ENCODE measurements at regions not wholly inside any gene's neighbourhood (a gene's known extent, or its start where the extent isn't known, plus 50 kb on each side); places are given as distances from the start of the nearest gene placed in this dataset.

DNA sequence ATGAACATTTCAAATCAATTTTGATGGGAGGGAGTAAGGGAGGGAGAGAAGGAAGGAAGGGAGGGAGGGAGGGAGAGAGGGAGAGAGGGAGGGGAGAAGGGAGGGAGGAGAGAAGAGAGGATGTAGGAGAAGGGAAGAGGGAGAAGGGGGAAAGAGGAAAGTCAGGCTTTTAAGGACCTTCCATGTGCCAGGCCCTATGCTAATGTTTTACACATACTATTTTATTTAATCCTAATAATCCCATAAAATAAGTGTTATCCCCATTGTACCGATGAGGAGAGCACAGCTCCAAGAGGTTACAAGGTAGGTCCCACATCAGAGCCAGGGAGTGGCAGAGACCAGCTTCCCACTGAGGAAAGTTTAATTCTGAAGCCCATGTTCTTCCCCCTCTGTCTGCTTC lies 341.9 kb downstream of the RAB28 start:
- no peak overlapping the region for H3K27ac ChIP-seq
- H3K27me3 ChIP-seq = no peaks in the 10 kb centered on the region
- H3K9ac ChIP-seq (ENCODE audit: low read depth in 2 of 2, low read length in 2 of 2) = no peak overlapping the region
- intact Hi-C loops (cut with DNase I) = no loop called here
- H3K4me1 ChIP-seq = no peaks in the 10 kb centered on the region
- DNase-seq = no peak
- H3K4me3 ChIP-seq = no peak overlapping the region
- TF ChIP-seq, protein P1, sequence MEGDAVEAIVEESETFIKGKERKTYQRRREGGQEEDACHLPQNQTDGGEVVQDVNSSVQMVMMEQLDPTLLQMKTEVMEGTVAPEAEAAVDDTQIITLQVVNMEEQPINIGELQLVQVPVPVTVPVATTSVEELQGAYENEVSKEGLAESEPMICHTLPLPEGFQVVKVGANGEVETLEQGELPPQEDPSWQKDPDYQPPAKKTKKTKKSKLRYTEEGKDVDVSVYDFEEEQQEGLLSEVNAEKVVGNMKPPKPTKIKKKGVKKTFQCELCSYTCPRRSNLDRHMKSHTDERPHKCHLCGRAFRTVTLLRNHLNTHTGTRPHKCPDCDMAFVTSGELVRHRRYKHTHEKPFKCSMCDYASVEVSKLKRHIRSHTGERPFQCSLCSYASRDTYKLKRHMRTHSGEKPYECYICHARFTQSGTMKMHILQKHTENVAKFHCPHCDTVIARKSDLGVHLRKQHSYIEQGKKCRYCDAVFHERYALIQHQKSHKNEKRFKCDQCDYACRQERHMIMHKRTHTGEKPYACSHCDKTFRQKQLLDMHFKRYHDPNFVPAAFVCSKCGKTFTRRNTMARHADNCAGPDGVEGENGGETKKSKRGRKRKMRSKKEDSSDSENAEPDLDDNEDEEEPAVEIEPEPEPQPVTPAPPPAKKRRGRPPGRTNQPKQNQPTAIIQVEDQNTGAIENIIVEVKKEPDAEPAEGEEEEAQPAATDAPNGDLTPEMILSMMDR (IDR thresholded peaks at IDR 0.05) = no peak
- H3K9me3 ChIP-seq = no peaks in the 10 kb centered on the region
- H3K36me3 ChIP-seq = no peaks in the 10 kb centered on the region

GRCh38 chr4:13137390-13137789 lies 346.8 kb downstream of the RAB28 start:
- Histone ChIP-seq H3K9me3 (no peaks in the 10 kb centered on the region), H3K27me3 (no peaks in the 10 kb centered on the region), H3K4me3 (no peak overlapping the region), H3K27ac (no peak overlapping the region), H3K4me1 (no peaks in the 10 kb centered on the region), H3K36me3 (no peaks in the 10 kb centered on the region), H3K9ac (ENCODE audit: low read depth in 2 of 2, low read length in 2 of 2) (no peak overlapping the region)
- DNase-seq = no peak
- intact Hi-C loops (cut with DNase I) = no loop called here
- TF ChIP-seq, protein P1 (IDR thresholded peaks at IDR 0.05) = no peak

GRCh38 chr4:13133700-13134099 lies 350.4 kb downstream of the RAB28 start:
- Histone ChIP-seq H3K9ac (ENCODE audit: low read depth in 2 of 2, low read length in 2 of 2) (no peak overlapping the region), H3K4me1 (no peaks in the 10 kb centered on the region), H3K27ac (no peak overlapping the region), H3K27me3 (no peaks in the 10 kb centered on the region), H3K9me3 (no peaks in the 10 kb centered on the region), H3K36me3 (no peaks in the 10 kb centered on the region), H3K4me3 (no peak overlapping the region)
- no peak for DNase-seq
- intact Hi-C loops (cut with DNase I) = no loop called here
- TF ChIP-seq, protein P1 (IDR thresholded peaks at IDR 0.05) = no peak

DNA sequence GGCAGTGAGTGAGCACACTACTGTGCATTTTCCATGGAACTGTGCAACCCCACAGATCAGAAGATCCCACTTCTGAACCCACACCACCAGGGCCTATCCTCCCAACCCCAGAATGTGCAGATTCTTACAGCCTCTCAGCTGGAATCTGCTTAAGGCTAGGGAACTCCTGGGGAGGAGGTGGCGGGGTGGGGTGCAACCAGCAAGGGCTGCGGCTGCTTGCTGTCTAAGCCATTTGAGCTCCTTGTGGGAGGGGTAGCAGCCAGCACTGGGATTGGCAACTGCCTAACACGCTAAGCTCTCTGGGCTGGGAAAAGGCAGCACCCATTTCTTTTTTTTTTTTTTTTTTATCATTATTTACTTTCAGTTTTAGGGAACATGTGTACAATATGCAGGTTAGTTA lies 353.3 kb downstream of the RAB28 start:
- no peaks in the 10 kb centered on the region for H3K27me3 ChIP-seq
- TF ChIP-seq, protein P1 (IDR thresholded peaks at IDR 0.05) = no peak
- H3K27ac ChIP-seq = no peak overlapping the region
- no peaks in the 10 kb centered on the region for H3K4me1 ChIP-seq
- H3K9ac ChIP-seq (ENCODE audit: low read depth in 2 of 2, low read length in 2 of 2) = no peak overlapping the region
- no peaks in the 10 kb centered on the region for H3K9me3 ChIP-seq
- no peaks in the 10 kb centered on the region for H3K36me3 ChIP-seq
- intact Hi-C loops (cut with DNase I) = no loop called here
- H3K4me3 ChIP-seq = no peak overlapping the region
- no peak for DNase-seq

DNA sequence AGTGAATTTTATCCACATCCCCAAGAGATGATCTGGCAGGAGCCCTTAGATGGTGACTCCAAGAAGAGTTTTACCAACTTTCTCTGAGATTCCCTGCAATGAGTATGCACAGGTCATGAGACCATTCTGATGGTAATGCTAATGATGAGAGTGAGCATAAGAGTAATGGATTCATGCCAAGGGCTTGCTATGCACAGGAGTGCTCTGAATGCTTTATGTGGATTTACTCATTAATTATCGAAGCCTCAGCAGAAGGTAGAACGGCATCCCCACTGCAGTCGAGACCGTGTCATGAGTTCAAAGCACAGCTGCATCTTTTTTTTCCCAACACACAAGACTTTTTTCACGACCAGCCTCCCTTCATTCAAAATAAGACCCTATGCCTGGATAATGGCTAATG lies 355.0 kb downstream of the RAB28 start:
- DNase-seq = no peak
- no peak overlapping the region for H3K4me3 ChIP-seq
- H3K4me1 ChIP-seq = no peaks in the 10 kb centered on the region
- H3K36me3 ChIP-seq = no peaks in the 10 kb centered on the region
- H3K9ac ChIP-seq (ENCODE audit: low read depth in 2 of 2, low read length in 2 of 2) = no peak overlapping the region
- no peak overlapping the region for H3K27ac ChIP-seq
- no peaks in the 10 kb centered on the region for H3K9me3 ChIP-seq
- no peaks in the 10 kb centered on the region for H3K27me3 ChIP-seq
- intact Hi-C loops (cut with DNase I) = no loop called here
- TF ChIP-seq, protein P1 (IDR thresholded peaks at IDR 0.05) = no peak

Measured in colonic mucosa (tissue), 4 donors.